SK-N-SH treated with all-trans-retinoic acid at 6 μM for 48 hours (cell line): ENCODE measurements at regions not wholly inside any gene's neighbourhood (a gene's known extent, or its start where the extent isn't known, plus 50 kb on each side); places are given as distances from the start of the nearest gene placed in this dataset.

Source experiments
- PPARA ChIP-seq: fragments of 250-450 bp; sonication (Bioruptor Pico); IDR thresholded peaks from 2 replicates; pipeline ENCODE4 v1.5.0; 2020; ENCODE audit warnings: mild to moderate bottlenecking, borderline replicate concordance
- SNAI2 ChIP-seq: fragments of 250-450 bp; sonication (Bioruptor Pico); IDR thresholded peaks from 2 replicates; pipeline ENCODE4 v1.5.0; 2020; ENCODE audit warnings: mild to moderate bottlenecking, moderate library complexity
- ZC3H10 ChIP-seq: fragments of 250-450 bp; sonication (Bioruptor Pico); IDR thresholded peaks from 2 replicates; pipeline ENCODE4 v1.5.1; 2021; ENCODE audit warnings: mild to moderate bottlenecking, moderate library complexity
- ZFP30 ChIP-seq: fragments of 450-650 bp; formaldehyde crosslinking; IDR thresholded peaks from 2 replicates; pipeline ENCODE4 v1.5.0; 2022; ENCODE audit warnings: mild to moderate bottlenecking, moderate library complexity
- TF ChIP-seq, protein P1 (sequence below): fragments of 250-450 bp; sonication (Bioruptor Pico); IDR thresholded peaks from 2 replicates; pipeline ENCODE4 v1.8.0; 2020; ENCODE audit warnings: mild to moderate bottlenecking, moderate library complexity, borderline replicate concordance
- TF ChIP-seq, protein P2 (sequence below): fragments of 250-450 bp; sonication (Bioruptor Pico); IDR thresholded peaks from 2 replicates; pipeline ENCODE4 v1.8.0; 2021; ENCODE audit warnings: low read depth, mild to moderate bottlenecking, moderate library complexity, borderline replicate concordance

DNA sequence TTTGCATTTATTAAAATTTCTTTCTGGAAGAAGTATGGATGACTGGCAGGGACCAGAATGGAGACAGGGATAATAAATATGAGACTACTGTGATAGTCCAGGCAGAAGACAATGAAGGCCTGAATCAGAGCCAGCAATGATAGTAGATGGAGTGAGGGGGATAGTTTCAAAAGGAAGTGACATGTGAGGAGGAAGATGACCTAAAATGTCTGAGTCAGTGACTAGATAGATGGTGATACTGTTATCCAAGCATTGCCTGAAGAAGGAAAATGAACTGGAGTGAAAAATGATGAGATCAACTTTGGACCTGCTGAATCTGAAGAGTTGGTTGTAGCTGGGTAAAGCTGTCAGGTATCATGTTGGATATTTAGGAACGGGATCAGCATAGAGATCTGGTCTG is 158.3 kb upstream of the KLF7 start:
- TF ChIP-seq, protein P1, sequence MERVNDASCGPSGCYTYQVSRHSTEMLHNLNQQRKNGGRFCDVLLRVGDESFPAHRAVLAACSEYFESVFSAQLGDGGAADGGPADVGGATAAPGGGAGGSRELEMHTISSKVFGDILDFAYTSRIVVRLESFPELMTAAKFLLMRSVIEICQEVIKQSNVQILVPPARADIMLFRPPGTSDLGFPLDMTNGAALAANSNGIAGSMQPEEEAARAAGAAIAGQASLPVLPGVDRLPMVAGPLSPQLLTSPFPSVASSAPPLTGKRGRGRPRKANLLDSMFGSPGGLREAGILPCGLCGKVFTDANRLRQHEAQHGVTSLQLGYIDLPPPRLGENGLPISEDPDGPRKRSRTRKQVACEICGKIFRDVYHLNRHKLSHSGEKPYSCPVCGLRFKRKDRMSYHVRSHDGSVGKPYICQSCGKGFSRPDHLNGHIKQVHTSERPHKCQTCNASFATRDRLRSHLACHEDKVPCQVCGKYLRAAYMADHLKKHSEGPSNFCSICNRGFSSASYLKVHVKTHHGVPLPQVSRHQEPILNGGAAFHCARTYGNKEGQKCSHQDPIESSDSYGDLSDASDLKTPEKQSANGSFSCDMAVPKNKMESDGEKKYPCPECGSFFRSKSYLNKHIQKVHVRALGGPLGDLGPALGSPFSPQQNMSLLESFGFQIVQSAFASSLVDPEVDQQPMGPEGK (CRISPR knock-in tag): no peak
- TF ChIP-seq SNAI2 (CRISPR knock-in tag) (no peak), ZFP30 (CRISPR knock-in tag) (no peak), PPARA (CRISPR knock-in tag) (no peak), ZC3H10 (CRISPR knock-in tag) (no peak)
- TF ChIP-seq, protein P2, sequence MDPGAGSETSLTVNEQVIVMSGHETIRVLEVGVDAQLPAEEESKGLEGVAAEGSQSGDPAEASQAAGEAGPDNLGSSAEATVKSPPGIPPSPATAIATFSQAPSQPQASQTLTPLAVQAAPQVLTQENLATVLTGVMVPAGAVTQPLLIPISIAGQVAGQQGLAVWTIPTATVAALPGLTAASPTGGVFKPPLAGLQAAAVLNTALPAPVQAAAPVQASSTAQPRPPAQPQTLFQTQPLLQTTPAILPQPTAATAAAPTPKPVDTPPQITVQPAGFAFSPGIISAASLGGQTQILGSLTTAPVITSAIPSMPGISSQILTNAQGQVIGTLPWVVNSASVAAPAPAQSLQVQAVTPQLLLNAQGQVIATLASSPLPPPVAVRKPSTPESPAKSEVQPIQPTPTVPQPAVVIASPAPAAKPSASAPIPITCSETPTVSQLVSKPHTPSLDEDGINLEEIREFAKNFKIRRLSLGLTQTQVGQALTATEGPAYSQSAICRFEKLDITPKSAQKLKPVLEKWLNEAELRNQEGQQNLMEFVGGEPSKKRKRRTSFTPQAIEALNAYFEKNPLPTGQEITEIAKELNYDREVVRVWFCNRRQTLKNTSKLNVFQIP (CRISPR knock-in tag): no peak
